NCI-H1105 treated with DMSO at 0.1 percent for 48 hours (cell line): ENCODE measurements at regions not wholly inside any gene's neighbourhood (a gene's known extent, or its start where the extent isn't known, plus 50 kb on each side); places are given as distances from the start of the nearest gene placed in this dataset.

Experiments used
- DNase-seq: peaks from one replicate; lab custom pipeline; 2025; lab: John Stamatoyannopoulos, UW

DNA sequence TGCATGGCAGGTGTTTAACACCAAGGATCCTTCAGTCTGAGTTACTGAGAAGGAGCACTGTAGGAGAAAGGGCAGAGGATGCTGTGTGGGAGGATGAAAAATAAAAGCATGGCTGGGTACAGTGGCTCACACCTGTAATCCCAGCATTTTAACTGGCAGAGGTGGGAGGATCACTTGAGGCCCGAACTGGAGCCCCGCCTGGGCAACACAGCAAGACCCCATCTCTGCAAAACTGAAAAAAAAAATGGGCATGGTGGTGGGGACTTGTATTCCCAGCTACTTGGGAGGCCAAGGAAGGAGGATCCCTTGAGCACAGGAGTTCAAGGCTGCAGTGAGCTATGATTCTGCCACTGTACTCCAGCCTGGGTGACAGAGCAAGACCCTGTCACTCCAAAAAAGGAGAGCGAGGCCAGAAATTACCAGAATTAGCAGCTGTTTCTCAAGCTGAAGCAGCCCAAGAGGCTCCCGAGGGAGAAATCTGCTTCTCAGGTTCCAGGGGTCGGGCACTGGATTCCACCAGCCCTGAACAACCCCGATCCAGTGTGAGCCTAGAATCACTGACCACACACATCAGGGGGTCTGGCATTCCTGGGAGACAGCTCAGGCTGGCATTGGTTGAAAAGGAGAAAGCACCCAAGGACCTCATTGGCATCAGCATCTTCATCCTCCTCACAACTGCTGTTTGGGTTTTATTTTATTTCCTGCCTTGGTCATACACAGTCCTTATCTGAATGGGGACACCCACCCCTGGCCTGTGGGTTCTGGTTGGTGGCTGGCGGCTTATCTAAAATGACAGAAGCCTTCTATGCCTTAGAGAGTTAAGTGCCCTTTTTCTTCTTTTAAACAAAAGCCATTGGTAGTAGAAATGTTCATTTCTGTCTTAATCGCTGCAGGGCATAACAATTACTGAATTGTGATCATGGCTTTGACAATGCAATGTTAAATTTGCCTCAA lies 66.3 kb upstream of the TRIM2 start:
- no peak for DNase-seq

- DNase-seq: no peak
Measured at GRCh38 chr4:153138736-153139135, 65.5 kb upstream of the TRIM2 start.

DNA sequence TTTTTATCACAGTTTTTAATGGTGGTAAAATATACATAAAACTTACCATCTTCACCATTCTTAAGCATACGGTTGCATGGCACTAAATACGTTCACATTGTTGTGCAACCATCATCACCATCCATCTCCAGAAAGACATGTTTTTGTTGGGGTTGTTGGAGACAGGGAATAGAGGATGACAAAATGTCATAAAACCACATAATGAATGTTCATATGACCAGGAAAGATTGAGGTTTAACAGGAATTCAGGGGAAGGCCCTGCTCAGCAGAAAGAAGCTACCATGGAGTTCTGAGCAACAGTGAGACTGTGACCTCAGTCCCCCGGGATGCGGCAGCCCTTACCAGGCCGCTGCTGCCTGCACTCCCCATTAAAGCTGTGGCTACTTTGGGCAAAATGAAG lies 63.9 kb upstream of the TRIM2 start:
- DNase-seq: no peak

DNA sequence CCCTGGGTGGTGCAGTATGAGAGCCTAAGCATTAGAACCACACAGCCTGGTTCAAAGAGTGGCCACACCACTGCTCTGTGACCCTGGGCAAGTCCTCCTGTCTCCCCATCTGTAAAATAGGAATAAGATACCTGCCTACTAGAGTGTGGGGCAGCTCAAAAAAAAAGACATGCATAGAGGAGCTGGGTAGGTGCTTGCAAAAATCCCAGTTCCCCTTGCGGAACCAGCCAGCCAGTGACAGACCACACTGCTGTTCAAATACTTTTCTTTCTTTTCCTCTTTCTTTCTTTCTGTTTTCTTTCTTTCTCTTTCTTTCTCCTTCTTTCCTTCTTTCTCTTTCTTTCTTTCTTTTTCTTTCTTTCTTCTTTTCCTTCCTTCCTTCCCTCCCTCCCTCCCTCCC lies 63.0 kb upstream of the TRIM2 start:
- no peak for DNase-seq

- peak; percentile 78 for DNase-seq
Measured at GRCh38 chr4:153142700-153143438, 61.4 kb upstream of the TRIM2 start.

GRCh38 chr4:153143527-153144348 lies 60.5 kb upstream of the TRIM2 start:
- DNase-seq: peak; percentile 81

DNA sequence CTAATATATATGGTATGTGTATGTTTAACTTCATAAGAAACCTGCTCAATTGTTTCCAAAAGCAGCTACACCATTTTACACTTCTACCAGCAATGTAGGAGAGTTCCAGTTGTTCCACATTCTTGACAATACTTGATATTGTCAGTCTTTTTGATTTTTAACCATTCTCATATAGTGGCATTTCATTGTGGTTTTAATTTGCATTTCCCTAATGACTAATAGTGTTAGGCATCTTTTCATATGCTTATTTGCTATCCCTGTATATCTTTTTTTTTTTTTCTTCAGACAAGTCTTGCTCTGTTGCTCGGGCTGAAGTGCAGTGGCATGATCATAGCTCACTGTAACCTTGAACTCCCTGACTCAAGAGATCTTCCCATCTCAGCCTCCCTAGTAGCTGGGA lies 58.2 kb upstream of the TRIM2 start:
- no peak for DNase-seq

DNA sequence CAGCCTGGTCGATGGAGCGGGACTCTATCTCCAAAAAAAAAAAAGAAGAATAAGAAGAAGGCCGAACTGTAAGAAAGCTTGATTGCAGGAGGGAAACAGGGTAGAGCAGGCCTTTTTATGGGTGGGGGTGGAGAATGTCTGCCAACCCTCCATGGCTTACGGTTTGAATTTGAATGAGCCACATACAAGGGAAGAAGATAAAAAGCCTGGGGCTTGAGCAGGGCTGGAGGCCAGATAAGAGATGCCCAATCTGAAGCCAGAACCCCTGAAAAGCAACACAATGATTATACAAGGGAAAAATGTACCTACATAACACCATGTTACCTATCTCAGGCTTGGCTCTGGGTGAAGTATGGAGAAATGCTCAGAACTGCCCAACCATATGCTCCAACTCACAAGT lies 57.3 kb upstream of the TRIM2 start:
- no peak for DNase-seq

GRCh38 chr4:153148791-153149190 lies 55.5 kb upstream of the TRIM2 start:
- DNase-seq: no peak

DNA sequence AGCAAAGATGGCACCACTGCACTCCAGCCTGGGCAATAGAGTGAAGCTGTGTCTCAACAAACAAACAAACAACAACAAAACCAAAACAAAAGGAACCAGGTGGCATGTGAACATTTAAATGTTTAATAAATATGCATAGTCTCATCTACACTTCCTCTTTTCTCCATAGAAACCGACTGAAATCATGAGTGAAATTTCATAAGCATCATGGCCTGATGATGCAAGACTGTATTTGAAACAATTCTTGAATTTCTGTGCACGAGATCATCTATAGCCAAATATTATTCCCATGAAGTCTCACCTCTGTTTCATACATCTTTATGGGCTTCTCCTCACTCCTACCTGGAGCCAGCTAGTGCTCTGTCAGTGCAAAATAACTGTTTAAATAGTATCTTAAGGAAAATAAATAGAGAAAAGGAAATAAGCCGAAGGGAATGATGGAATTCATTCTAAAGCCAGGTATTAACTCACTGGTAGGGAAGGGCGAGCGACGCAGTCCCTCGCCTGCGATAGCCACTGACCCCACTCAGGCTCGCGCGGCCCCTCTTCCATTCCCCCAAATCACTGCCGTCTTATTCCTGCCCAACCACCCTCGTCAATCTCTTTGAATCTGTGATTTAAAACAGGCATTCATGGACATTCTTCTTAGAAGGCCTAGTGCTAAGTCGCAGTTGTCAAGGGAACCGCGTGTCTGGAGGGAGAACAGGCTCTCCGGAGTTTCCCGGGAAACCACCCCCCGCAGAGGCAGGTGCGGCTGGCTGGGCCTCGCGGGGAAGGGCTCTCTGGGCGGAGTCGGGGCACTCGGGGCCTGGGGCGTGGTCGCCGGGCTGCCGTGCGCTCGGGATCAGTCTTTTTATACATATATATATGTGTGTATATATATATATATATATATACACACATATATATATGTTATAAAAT lies 52.4 kb upstream of the TRIM2 start:
- peak; percentile 76 for DNase-seq

GRCh38 chr4:153152501-153153338 lies 51.5 kb upstream of the TRIM2 start:
- DNase-seq: peak; percentile 71

GRCh38 chr4:153153339-153153871 lies 50.8 kb upstream of the TRIM2 start:
- peak; percentile 54 for DNase-seq

DNA sequence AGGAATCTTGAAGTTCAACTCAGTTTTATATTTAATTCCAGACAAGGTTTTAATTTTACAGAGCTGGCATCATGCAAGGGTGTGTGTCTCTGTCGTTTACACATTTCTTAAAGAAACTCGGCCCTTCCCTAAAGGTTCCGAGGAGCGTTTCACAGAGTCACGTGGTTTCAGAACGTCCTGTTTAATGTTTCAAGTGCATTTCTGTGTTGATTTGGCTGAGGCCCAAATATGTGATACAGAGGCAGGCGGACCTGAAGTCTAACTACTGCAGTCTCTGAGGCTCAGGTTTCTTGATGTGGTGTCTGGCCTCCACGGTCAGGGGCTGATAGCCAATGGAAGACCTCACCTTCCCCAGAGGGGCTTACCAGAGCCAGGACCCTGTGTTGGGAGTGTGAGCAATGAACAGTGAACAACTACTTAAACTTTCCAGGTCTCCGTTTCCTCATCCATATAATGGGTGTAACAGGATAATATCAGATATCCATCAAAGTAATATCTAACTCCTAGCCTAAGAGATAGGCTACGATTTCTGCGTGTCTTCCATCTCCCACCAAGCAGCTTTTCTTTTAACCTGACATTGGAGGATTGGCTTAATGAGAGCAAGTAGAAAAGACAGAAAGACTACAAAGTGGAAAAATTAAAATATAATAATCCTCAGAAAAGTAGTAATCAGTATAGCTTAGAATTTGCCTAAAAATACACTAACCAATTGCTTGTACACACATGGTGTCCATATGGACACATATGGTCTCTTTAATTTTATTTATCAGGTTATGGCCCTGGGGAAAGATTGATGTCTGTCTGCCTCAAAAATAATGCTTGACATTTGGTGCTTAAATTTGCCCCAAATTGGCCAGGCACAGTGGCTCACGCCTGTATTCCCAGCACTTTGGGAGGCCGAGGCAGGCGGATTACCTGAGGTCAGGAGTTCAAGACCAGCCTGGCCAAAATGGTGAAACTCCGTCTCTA lies 50.0 kb upstream of the TRIM2 start:
- peak; percentile 66 for DNase-seq
